ENCODE measurements at regions not wholly inside any gene's neighbourhood (a gene's known extent, or its start where the extent isn't known, plus 50 kb on each side); places are given as distances from the start of the nearest gene placed in this dataset.

GRCh38 chr2:224195925-224196571 is 157.0 kb upstream of the SERPINE2 start:
- Histone ChIP-seq H3K9me1 (replicated peaks; ENCODE audit: control insufficient read depth, extremely low read depth, insufficient read depth, low read length) (no peaks in the 10 kb centered on the region), H3K36me3 (ENCODE audit: control insufficient read depth in 2 of 2, extremely low read depth in 1 of 2, insufficient read depth in 2 of 2, low read length in 2 of 2) (no peaks in the 10 kb centered on the region), H3K9me3 (replicated peaks; ENCODE audit: control insufficient read depth, insufficient read depth, low read length) (no peaks in the 10 kb centered on the region), H3K9ac (replicated peaks; ENCODE audit: extremely low read depth, insufficient read depth, low read length) (no peak overlapping the region), H3K4me3 (replicated peaks in 1 of 3; ENCODE audit: insufficient read depth in 1 of 3, low read depth in 1 of 3, low read length in 3 of 3) (no peak overlapping the region), H3K27me3 (ENCODE audit: control insufficient read depth in 2 of 2, insufficient read depth in 2 of 2, low read length in 2 of 2) (peaks cover 2 to 8% of the 10 kb centered on the region in 2 experiments), H3K4me1 (ENCODE audit: control insufficient read depth, extremely low read depth, insufficient read depth, low read length) (no peaks in the 10 kb centered on the region), H3K4me2 (ENCODE audit: insufficient read depth, low read length) (no peak overlapping the region), H3K27ac (ENCODE audit: insufficient read depth, low read depth, low read length) (no peak overlapping the region), H2AFZ (ENCODE audit: low read depth, low read length) (no peak overlapping the region), H3K79me2 (ENCODE audit: control insufficient read depth, insufficient read depth, low read length) (no peaks in the 10 kb centered on the region), H4K20me1 (replicated peaks; ENCODE audit: control insufficient read depth, extremely low read depth, insufficient read depth, low read length) (no peaks in the 10 kb centered on the region)
- dilution Hi-C loops (cut with MboI; ENCODE audit: extremely low pct_ligation_motif_present, low sequenced_read_pairs) = no loop called here
- DNase-seq (ENCODE audit: low read depth, low spot score) = no peak
- ChIA-PET CTCF (interaction anchor here (0.6 to 1.4 kb wide), 2 partner anchors 88 to 147 kb away, joined by 3 read pairs; no protein-coding TSS in a partner anchor), POLR2A (no interaction called here)
- intact Hi-C loops (cut with micrococcal nuclease) = no loop called here
- no peak for TF ChIP-seq CTCF (IDR thresholded peaks at IDR 0.05; ENCODE audit: extremely low read depth in 1 of 2, insufficient read depth in 1 of 2, low read depth in 1 of 2, low read length in 2 of 2)
- TF ChIP-seq POLR2AphosphoS5 (IDR thresholded peaks at IDR 0.05; ENCODE audit: insufficient read depth, low read depth, low read length) = no peak
- TF ChIP-seq POLR2A (IDR thresholded peaks at IDR 0.05; ENCODE audit: low read depth, low read length) = no peak
- no peak for TF ChIP-seq GATA2 (IDR thresholded peaks at IDR 0.05; ENCODE audit: insufficient read depth, insufficient read length, low read depth, low read length)
- no peak for TF ChIP-seq MYC (IDR thresholded peaks at IDR 0.05; ENCODE audit: low read depth, low read length)
- no peak for TF ChIP-seq MAX (IDR thresholded peaks at IDR 0.05; ENCODE audit: insufficient read depth, insufficient read length)
- no TSS peak for BruUV-seq (replicated peaks)
- no peak for FAIRE-seq

All from endothelial cell of umbilical vein (primary cell).